Endothelial cell of umbilical vein (primary cell): ENCODE measurements at regions not wholly inside any gene's neighbourhood (a gene's known extent, or its start where the extent isn't known, plus 50 kb on each side); places are given as distances from the start of the nearest gene placed in this dataset.

ENCODE experiments used
- BruUV-seq: library from RNA; stranded (reverse); fragments of 400-500 nt; replicated peaks from 2 replicates; lab custom pipeline; 2021; lab: Mats Ljungman, UMichigan
- CTCF ChIA-PET: fragments of 300-600, 350-600 bp; sonication (Branson Sonifier 250); formaldehyde crosslinking; loops from one replicate; lab custom pipeline; 2021; ENCODE audit warnings: antibody characterized with exemption, inconsistent platforms; lab: Charles Lee
- POLR2A ChIA-PET: fragments of 300-600, 350-600 bp; sonication (Branson Sonifier 250); formaldehyde crosslinking; loops from one replicate; lab custom pipeline; 2021; ENCODE audit warnings: antibody characterized with exemption, inconsistent platforms; lab: Charles Lee
- DNase-seq: peaks from one replicate; pipeline ENCODE4 v3.0.0-alpha.2; 2011; ENCODE audit warnings: low read depth, low spot score
- FAIRE-seq: peaks from 2 replicates; lab custom pipeline; 2011; peaks lifted over from hg19 to GRCh38; lab: Jason Lieb, UNC
- H2AFZ ChIP-seq: 2 replicates; pipeline ENCODE4 v1.6.0; 2012; ENCODE audit warnings: low read depth, low read length, control low read depth, inconsistent platforms
- H3K27ac ChIP-seq: 2 replicates; pipeline ENCODE4 v1.5.1; 2011; ENCODE audit warnings: low read depth, mild to moderate bottlenecking, control low read depth, low read length, moderate library complexity; ENCODE audit not compliant: insufficient read depth
- H3K27me3 ChIP-seq, 2 experiments: 2 replicates each; pipeline versions ENCODE4 v1.6.0 to v1.6.1; 2011; ENCODE audit warnings: low read length in 2 of 2, mixed read lengths in 1 of 2; ENCODE audit not compliant: control insufficient read depth in 2 of 2, insufficient read depth in 2 of 2
- H3K36me3 ChIP-seq, 2 experiments: 2 replicates in 1 of 2; 3 replicates in 1 of 2; pipeline ENCODE4 v1.5.1; 2011; ENCODE audit warnings: low read length in 2 of 2, mild to moderate bottlenecking in 1 of 2, moderate library complexity in 1 of 2; ENCODE audit not compliant: control insufficient read depth in 2 of 2, insufficient read depth in 2 of 2; ENCODE audit errors: extremely low read depth in 1 of 2
- H3K4me1 ChIP-seq: 3 replicates; pipeline ENCODE4 v1.5.1; 2011; ENCODE audit warnings: mild to moderate bottlenecking, low read length; ENCODE audit not compliant: control insufficient read depth, insufficient read depth; ENCODE audit errors: extremely low read depth
- H3K4me2 ChIP-seq: 2 replicates; pipeline ENCODE4 v1.6.1; 2011; ENCODE audit warnings: low read length, control low read depth, mixed read lengths; ENCODE audit not compliant: insufficient read depth
- H3K4me3 ChIP-seq, 3 experiments: fragments of 200-600 bp in 1 of 3; sonication (generic), shearing (Covaris generic) in 1 of 3; replicated peaks in 1 of 3; 2 replicates each; pipeline ENCODE4 v1.5.1; 2011 to 2016; ENCODE audit warnings: control low read depth in 3 of 3, low read length in 3 of 3, mild to moderate bottlenecking in 2 of 3, inconsistent platforms in 1 of 3, low read depth in 1 of 3, moderate library complexity in 1 of 3; ENCODE audit not compliant: insufficient read depth in 1 of 3
- H3K79me2 ChIP-seq: 2 replicates; pipeline ENCODE4 v1.6.0; 2012; ENCODE audit warnings: low read length, inconsistent platforms; ENCODE audit not compliant: control insufficient read depth, insufficient read depth
- H3K9ac ChIP-seq: replicated peaks from 2 replicates; pipeline ENCODE3; 2011; ENCODE audit warnings: low read length, control low read depth; ENCODE audit not compliant: insufficient read depth; ENCODE audit errors: extremely low read depth
- H3K9me1 ChIP-seq: replicated peaks from 3 replicates; pipeline ENCODE4 v1.6.0; 2011; ENCODE audit warnings: mild to moderate bottlenecking, low read length; ENCODE audit not compliant: control insufficient read depth, insufficient read depth; ENCODE audit errors: extremely low read depth
- H3K9me3 ChIP-seq: replicated peaks from 2 replicates; pipeline ENCODE4 v1.5.1; 2012; ENCODE audit warnings: low read length, inconsistent platforms; ENCODE audit not compliant: control insufficient read depth, insufficient read depth
- H4K20me1 ChIP-seq: replicated peaks from 2 replicates; pipeline ENCODE3; 2011; ENCODE audit warnings: mild to moderate bottlenecking, low read length; ENCODE audit not compliant: control insufficient read depth, insufficient read depth; ENCODE audit errors: extremely low read depth
- CTCF ChIP-seq, 2 donors: IDR thresholded peaks; 1 replicate in 1 of 2; 2 replicates in 1 of 2; pipeline ENCODE4 v1.5.1; 2011; ENCODE audit warnings: low read length in 2 of 2, mild to moderate bottlenecking in 2 of 2, moderate library complexity in 2 of 2, control low read depth in 1 of 2, inconsistent platforms in 1 of 2, low read depth in 1 of 2; ENCODE audit not compliant: insufficient read depth in 1 of 2; ENCODE audit errors: extremely low read depth in 1 of 2
- EZH2 ChIP-seq: IDR thresholded peaks from 2 replicates; pipeline ENCODE4 v1.6.1; 2012; ENCODE audit warnings: borderline replicate concordance, low read depth, mild to moderate bottlenecking, moderate library complexity, low read length, inconsistent platforms; ENCODE audit not compliant: severe bottlenecking
- FOS ChIP-seq: IDR thresholded peaks from 2 replicates; pipeline ENCODE4 v1.6.1; 2011; ENCODE audit warnings: mild to moderate bottlenecking, low read length, moderate library complexity, borderline replicate concordance; ENCODE audit not compliant: insufficient read depth
- GATA2 ChIP-seq: IDR thresholded peaks from 2 replicates; pipeline ENCODE4 v1.7.0; 2011; ENCODE audit warnings: low read depth, mild to moderate bottlenecking, moderate library complexity, mixed read lengths, low read length; ENCODE audit not compliant: insufficient read length, insufficient read depth
- JUN ChIP-seq: IDR thresholded peaks from 2 replicates; pipeline ENCODE4 v1.6.1; 2011; ENCODE audit warnings: borderline replicate concordance, low read depth; ENCODE audit not compliant: insufficient read length, insufficient read depth
- MAX ChIP-seq: IDR thresholded peaks from 2 replicates; pipeline ENCODE4 v1.6.1; 2011; ENCODE audit not compliant: insufficient read depth, insufficient read length
- MYC ChIP-seq: IDR thresholded peaks from one replicate; pipeline ENCODE4 v1.6.1; 2011; ENCODE audit warnings: mild to moderate bottlenecking, low read depth, low read length
- POLR2A ChIP-seq: IDR thresholded peaks from 2 replicates; pipeline ENCODE4 v1.6.1; 2012; ENCODE audit warnings: low read depth, mild to moderate bottlenecking, control low read depth, low read length
- POLR2AphosphoS5 ChIP-seq: IDR thresholded peaks from 2 replicates; pipeline ENCODE4 v1.6.1; 2012; ENCODE audit warnings: low read depth, mild to moderate bottlenecking, control low read depth, low read length, moderate library complexity; ENCODE audit not compliant: insufficient read depth
- dilution Hi-C: fragments of 300-500 bp; cut with MboI; formaldehyde crosslinking; loops from one replicate; pipeline ENCODE4 v1.15.0; 2019; ENCODE audit warnings: low sequenced_read_pairs; ENCODE audit not compliant: extremely low pct_ligation_motif_present
- intact Hi-C: fragments of 100-400 bp; cut with micrococcal nuclease; formaldehyde crosslinking; loops from one replicate; pipeline ENCODE4 v1.10.0; 2022

- CTCF ChIA-PET, result interaction anchor here (0.7 to 3.5 kb wide), 2 partner anchors 10 kb away, joined by 3 to 26 read pairs; no protein-coding TSS in a partner anchor
- no TSS peak for BruUV-seq
- no peaks in the 10 kb centered on the region for H4K20me1 ChIP-seq
- no peak overlapping the region for H3K4me3 ChIP-seq
- TF ChIP-seq POLR2A (no peak), CTCF (IDR thresholded peaks at IDR 0.05; ENCODE audit: extremely low read depth in 1 of 2, insufficient read depth in 1 of 2, low read depth in 1 of 2, low read length in 2 of 2) (no peak), JUN (no peak), FOS (no peak), MAX (no peak), GATA2 (no peak), MYC (no peak), EZH2 (no peak), POLR2AphosphoS5 (no peak)
- no peaks in the 10 kb centered on the region for H3K4me1 ChIP-seq
- no peak overlapping the region for H3K4me2 ChIP-seq
- no peak overlapping the region for H3K9ac ChIP-seq
- H3K36me3 ChIP-seq, result no peaks in the 10 kb centered on the region
- FAIRE-seq (no peak), DNase-seq (no peak)
- intact Hi-C loops, result no loop called here
- H3K27ac ChIP-seq, result no peak overlapping the region
- POLR2A ChIA-PET, result no interaction called here
- H3K27me3 ChIP-seq, result no peaks in the 10 kb centered on the region
- dilution Hi-C loops, result no loop called here
- no peaks in the 10 kb centered on the region for H3K9me1 ChIP-seq
- no peak overlapping the region for H2AFZ ChIP-seq
- no peaks in the 10 kb centered on the region for H3K9me3 ChIP-seq
- no peaks in the 10 kb centered on the region for H3K79me2 ChIP-seq
These were observed 101.7 kb downstream of the CD200R1L start for GRCh38 chr3:112744825-112745566.
